ENCODE measurements at regions not wholly inside any gene's neighbourhood (a gene's known extent, or its start where the extent isn't known, plus 50 kb on each side); places are given as distances from the start of the nearest gene placed in this dataset.
A peak's percentile ranks its signal among the peaks of the same experiment; 100 is the strongest.
"Not testable (repeated sequence)": the region's sequence is repeated elsewhere in the genome, so short reads cannot be mapped to it uniquely, and the experiment has no call there.

- no peak for DNase-seq
Measured at GRCh38 chr10:4434105-4434504, 391.9 kb upstream of the AKR1E2 start.

DNA sequence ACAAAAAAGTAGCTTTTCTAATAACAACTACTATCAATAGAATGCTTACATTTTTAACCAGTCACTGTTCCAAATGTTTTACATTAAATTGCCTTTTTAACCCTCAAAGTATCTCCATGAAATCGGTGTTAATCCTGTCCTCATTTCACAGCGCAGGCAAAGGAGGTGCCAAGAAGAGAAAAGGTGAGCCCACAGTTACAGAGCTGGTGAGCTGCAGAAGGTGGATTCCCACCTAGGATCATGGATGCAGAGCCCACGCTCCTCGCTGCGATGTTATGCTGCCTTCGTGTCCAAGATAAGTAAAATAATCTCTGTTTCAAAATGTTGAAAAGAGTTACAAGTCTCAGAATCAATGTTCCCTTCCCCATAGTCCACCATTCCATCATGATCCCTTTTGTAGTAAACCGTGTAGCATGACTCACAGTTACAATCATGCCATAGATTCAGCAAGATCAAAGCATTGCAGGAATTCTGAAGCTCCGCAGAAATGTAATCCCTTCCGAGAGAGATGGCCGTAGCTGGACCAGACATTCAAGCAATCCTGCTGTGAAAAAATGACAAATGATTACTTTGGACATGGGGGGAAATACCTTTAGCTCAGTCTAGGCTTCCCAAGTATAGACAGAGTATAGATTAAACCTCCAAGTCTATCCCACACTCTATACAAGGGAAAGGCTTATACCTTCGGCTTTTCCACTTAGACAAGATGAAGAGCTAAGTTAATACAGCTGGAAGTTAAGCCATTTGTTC lies 394.7 kb upstream of the AKR1E2 start:
- no peak for DNase-seq

- no peak for DNase-seq
Measured at GRCh38 chr10:4429571-4429970, 396.4 kb upstream of the AKR1E2 start.

DNA sequence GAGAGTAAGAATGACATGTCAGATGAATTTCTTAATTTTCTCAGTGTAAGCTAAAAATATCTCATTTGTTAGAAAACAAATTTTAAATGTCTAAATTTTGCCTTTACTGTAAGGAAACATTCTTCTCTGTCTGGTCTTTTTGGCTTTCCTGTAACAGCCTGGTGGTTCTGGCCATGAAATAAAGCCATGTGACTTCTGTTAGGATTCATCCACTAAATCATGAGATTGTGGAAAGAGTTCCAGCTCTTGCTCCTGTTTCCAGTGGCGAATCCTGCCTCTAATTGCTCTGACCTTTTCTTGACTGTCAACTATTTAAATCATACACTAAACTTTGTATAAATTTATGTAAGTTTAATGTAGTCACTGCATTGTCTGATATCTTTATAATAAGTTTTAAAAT lies 398.5 kb upstream of the AKR1E2 start:
- no peak for DNase-seq

GRCh38 chr10:4426866-4427265 lies 399.1 kb upstream of the AKR1E2 start:
- no peak for DNase-seq

DNA sequence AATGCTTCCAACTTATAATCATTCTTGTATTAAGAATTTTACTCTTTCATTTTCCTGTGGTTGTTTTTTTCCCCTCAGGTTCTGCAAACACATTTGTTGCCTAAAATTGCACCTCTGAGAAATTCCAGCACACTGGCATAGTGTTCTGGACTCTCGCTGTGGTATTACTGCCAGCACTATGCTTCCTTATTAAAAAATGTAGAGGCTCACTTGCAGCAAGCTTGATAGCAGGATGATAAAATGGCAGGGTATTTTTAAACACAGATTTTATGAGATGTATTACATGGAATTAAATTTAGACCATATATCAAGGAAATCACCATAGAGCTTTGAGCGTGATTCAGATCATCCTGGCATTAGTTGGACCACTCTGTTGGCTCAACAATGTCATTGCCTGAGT lies 416.7 kb upstream of the AKR1E2 start:
- DNase-seq = no peak

DNA sequence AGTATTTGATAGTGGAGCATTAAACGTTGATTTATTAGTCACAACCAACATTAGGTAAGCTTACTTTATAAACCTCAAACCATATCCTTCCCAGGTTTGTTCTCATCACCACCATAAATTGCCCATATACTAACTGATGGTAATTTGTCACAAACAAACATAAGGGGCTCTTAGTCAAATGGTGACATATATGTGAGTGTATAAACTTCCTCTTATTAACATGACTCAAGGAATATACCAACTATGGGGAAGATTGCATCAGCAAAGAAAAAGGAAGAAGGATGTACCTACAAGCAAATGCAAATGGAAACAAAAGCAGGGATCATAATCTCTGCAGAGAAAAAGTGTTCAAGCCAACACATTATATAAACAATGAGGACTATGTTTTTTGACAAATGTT lies 418.2 kb upstream of the AKR1E2 start:
- DNase-seq = peak; percentile 3

- no peak for DNase-seq
Measured at GRCh38 chr10:4405828-4406227, 420.2 kb upstream of the AKR1E2 start.

- DNase-seq = no peak
Measured at GRCh38 chr10:4403638-4404252, 422.3 kb upstream of the AKR1E2 start.

- not testable (repeated sequence) for DNase-seq
Measured at GRCh38 chr10:4401080-4401479, 424.9 kb upstream of the AKR1E2 start.

DNA sequence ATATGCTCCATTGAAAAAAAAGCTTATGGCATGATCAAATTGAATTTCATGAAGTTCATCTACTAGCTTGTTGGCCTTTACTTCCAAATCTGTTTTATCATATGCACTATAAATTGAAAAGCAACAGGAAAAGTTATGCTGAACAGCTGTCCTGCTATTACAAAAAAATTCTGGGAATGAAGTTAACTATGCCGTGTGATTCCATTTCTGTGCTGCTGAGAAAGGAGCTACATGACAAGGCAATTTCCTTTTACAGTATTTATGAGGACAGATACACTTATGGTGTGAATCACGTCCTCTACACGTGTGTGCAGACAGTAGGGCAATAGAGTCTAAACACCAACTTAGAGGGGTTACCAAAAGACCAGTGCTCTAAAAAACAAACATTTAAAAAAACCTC lies 426.5 kb upstream of the AKR1E2 start:
- DNase-seq = no peak

GRCh38 chr10:4398602-4399001 lies 427.4 kb upstream of the AKR1E2 start:
- DNase-seq = no peak

DNA sequence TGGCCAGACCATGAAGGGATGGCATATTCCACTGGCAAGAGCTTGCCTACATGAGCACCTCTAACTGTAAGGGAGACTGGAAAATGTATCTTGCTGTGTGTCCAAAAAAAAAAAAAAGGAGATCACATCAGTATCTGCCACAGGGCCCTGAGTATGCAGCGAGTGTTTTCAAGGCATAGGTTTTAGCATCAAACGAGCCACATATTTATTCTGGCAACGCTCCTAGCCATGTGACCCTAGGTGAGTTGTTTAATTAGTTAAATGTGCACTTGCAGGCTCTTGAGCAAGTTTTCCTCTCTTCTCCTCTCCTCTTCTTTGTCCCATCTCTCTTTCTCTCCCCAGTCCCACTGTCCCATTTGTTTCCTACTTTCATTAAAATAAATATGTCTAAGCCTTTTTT lies 428.7 kb upstream of the AKR1E2 start:
- DNase-seq = no peak

GRCh38 chr10:4396401-4397283 lies 429.4 kb upstream of the AKR1E2 start:
- no peak for DNase-seq

- no peak for DNase-seq
Measured at GRCh38 chr10:4395731-4396130, 430.3 kb upstream of the AKR1E2 start.

DNA sequence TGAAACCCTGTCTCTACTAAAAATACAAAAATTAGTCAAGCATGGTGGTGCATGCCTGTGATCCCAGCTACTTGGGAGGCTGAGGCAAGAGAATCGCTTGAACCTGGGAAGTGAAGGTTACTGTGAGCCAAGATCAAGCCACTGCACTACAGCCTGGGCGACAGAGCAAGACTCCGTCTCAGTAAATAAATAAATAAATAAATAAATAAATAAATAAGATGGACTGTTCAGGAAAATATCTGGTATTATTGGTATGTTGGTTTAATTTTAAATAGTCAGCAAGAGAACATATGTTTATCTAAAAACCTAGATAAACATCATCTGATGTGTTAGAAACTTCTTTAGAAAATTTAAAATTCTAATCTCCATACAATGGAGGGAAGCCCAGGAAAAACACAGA lies 431.6 kb upstream of the AKR1E2 start:
- not testable (repeated sequence) for DNase-seq

DNA sequence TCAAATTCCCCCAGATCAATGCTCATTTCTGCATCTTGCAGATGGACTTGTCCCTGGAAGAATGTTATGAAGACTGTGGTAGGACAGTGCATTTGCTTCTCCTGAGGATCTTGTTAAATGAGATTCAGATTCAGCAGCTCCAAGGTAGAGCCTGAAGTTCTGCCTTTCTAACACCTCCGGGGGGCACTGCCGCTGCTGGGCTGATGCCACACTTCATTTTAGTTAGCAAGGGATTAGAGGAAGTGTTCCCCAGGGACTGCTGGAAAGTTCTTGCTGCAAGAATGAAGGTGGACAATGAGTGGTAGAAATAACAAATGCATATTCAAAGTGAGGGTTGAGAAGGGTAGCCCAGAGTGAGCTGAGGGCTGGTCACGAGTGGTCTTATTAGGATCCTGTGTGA lies 434.3 kb upstream of the AKR1E2 start:
- DNase-seq = no peak

- DNase-seq = no peak
Measured at GRCh38 chr10:4390219-4390618, 435.8 kb upstream of the AKR1E2 start.

GRCh38 chr10:4385231-4385870 lies 440.7 kb upstream of the AKR1E2 start:
- DNase-seq = no peak

DNA sequence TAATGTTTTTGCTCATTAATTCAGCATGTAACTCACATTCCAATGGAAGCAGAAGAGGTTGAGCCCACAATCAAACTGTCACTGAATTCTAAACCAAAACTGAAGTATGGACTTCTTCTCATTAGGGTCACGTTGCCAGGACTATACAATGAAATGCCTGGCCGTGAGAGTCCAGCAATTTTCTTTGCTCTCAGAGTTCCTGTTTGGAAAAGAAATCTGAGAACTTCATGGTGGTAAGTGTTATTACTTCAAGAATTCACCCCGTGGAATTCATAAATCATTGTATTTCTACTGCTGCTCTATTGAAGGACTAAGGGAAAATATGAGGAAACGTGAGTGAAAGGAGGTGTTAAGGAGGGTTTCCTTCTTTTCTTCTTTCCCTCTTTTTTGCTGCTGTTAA lies 441.8 kb upstream of the AKR1E2 start:
- no peak for DNase-seq

- no peak for DNase-seq
Measured at GRCh38 chr10:4383651-4384098, 442.3 kb upstream of the AKR1E2 start.

GRCh38 chr10:4382811-4383210 lies 443.2 kb upstream of the AKR1E2 start:
- no peak for DNase-seq

DNA sequence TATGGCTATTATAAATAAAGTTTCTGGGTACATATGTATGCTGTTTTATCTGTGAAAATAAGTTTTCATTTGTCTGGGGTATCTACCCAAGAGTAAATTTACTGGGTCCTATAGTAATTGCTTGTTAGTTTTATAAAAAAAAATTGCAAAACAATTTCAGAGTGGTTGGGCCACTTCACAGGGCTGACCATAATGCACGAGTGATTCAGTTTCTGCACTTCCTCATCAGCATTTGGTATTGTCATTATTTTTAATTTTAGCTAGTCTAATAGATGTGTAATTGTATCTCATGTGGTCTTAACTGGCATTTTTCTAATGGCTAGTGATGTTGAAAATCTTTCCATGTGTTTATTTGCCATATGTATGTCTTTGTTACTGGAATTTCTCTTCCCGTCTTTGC lies 452.4 kb upstream of the AKR1E2 start:
- DNase-seq = no peak

Data from CD4-positive, alpha-beta T cell treated with Interleukin-4 for 4 hours (primary cell).